ENCODE measurements at regions not wholly inside any gene's neighbourhood (a gene's known extent, or its start where the extent isn't known, plus 50 kb on each side); places are given as distances from the start of the nearest gene placed in this dataset.

DNA sequence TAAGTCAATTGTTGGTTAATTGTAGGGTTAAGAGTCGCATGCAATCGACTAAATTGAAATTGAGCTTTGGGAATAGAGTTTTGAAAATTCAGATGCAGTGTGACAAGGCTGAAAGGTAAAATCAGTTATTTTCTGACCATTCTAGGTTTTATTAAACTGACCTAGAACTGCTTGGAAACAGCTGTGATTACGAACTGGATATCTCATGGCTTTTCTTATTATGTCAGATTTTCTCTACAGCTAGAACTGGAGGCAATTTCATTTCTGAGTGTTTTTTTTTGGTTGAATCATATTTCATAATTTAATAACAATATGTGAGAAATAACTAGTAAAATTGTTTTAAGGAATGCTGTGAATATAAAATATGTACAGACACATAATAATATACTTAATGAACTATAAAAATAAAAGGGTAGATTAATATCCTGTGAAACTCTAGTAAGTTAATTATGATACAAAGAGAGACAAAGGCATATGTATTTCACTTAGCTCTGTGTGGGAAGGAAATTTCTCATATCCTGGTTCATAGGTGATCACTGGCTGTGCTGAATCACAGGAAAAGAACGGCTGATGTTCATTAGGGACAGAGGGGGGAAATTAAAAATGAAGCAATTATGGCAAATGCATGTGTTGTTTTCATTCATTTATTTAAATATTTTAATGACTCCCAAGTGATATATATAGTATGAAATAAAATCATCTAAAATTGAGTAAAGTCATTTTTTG is 403.2 kb downstream of the ZIC1 start:
- H3K27me3 ChIP-seq (ENCODE audit: control insufficient read depth, low read length) = no peaks in the 10 kb centered on the region
- TF ChIP-seq CTCF (IDR thresholded peaks at IDR 0.05; ENCODE audit: low read depth, low read length, poor library complexity, severe bottlenecking) = no peak
- TF ChIP-seq EZH2phosphoT487 (IDR thresholded peaks at IDR 0.05; ENCODE audit: borderline replicate concordance, low read length) = no peak
- no peak overlapping the region for H3K4me3 ChIP-seq (ENCODE audit: low read length)
- no peaks in the 10 kb centered on the region for H3K9me3 ChIP-seq (ENCODE audit: control insufficient read depth, insufficient read depth, low read length)
- no peak overlapping the region for H3K27ac ChIP-seq (ENCODE audit: low read depth, low read length)
- H3K9me2 ChIP-seq (replicated peaks; ENCODE audit: control insufficient read depth, low read length) = no peaks in the 10 kb centered on the region
- no peaks in the 10 kb centered on the region for H4K20me1 ChIP-seq (ENCODE audit: control insufficient read depth, insufficient read depth, low read depth, low read length)
- no peak overlapping the region for H3K4me2 ChIP-seq (ENCODE audit: low read length)
- H3K79me2 ChIP-seq (ENCODE audit: control insufficient read depth, low read length) = no peaks in the 10 kb centered on the region
- no peaks in the 10 kb centered on the region for H3K36me3 ChIP-seq (ENCODE audit: control insufficient read depth, low read length)
- no peaks in the 10 kb centered on the region for H3K4me1 ChIP-seq (ENCODE audit: control insufficient read depth, low read length)
- no peaks in the 10 kb centered on the region for H3F3A ChIP-seq (ENCODE audit: control insufficient read depth, insufficient read depth)

GRCh38 chr3:147813256-147813655 is 404.1 kb downstream of the ZIC1 start:
- no peaks in the 10 kb centered on the region for H4K20me1 ChIP-seq (ENCODE audit: control insufficient read depth, insufficient read depth, low read depth, low read length)
- no peaks in the 10 kb centered on the region for H3F3A ChIP-seq (ENCODE audit: control insufficient read depth, insufficient read depth)
- H3K27me3 ChIP-seq (ENCODE audit: control insufficient read depth, low read length) = no peaks in the 10 kb centered on the region
- TF ChIP-seq EZH2phosphoT487 (IDR thresholded peaks at IDR 0.05; ENCODE audit: borderline replicate concordance, low read length) = no peak
- no peak for TF ChIP-seq CTCF (IDR thresholded peaks at IDR 0.05; ENCODE audit: low read depth, low read length, poor library complexity, severe bottlenecking)
- H3K4me2 ChIP-seq (ENCODE audit: low read length) = no peak overlapping the region
- H3K9me2 ChIP-seq (replicated peaks; ENCODE audit: control insufficient read depth, low read length) = no peaks in the 10 kb centered on the region
- no peak overlapping the region for H3K4me3 ChIP-seq (ENCODE audit: low read length)
- H3K9me3 ChIP-seq (ENCODE audit: control insufficient read depth, insufficient read depth, low read length) = no peaks in the 10 kb centered on the region
- H3K79me2 ChIP-seq (ENCODE audit: control insufficient read depth, low read length) = no peaks in the 10 kb centered on the region
- no peak overlapping the region for H3K27ac ChIP-seq (ENCODE audit: low read depth, low read length)
- no peaks in the 10 kb centered on the region for H3K36me3 ChIP-seq (ENCODE audit: control insufficient read depth, low read length)
- H3K4me1 ChIP-seq (ENCODE audit: control insufficient read depth, low read length) = no peaks in the 10 kb centered on the region

- H3K9me3 ChIP-seq (ENCODE audit: control insufficient read depth, insufficient read depth, low read length) = no peaks in the 10 kb centered on the region
- TF ChIP-seq CTCF (IDR thresholded peaks at IDR 0.05; ENCODE audit: low read depth, low read length, poor library complexity, severe bottlenecking) (no peak), EZH2phosphoT487 (IDR thresholded peaks at IDR 0.05; ENCODE audit: borderline replicate concordance, low read length) (no peak)
- H3K4me3 ChIP-seq (ENCODE audit: low read length) = no peak overlapping the region
- no peak overlapping the region for H3K27ac ChIP-seq (ENCODE audit: low read depth, low read length)
- H3K36me3 ChIP-seq (ENCODE audit: control insufficient read depth, low read length) = no peaks in the 10 kb centered on the region
- no peaks in the 10 kb centered on the region for H3K79me2 ChIP-seq (ENCODE audit: control insufficient read depth, low read length)
- H3F3A ChIP-seq (ENCODE audit: control insufficient read depth, insufficient read depth) = no peaks in the 10 kb centered on the region
- H4K20me1 ChIP-seq (ENCODE audit: control insufficient read depth, insufficient read depth, low read depth, low read length) = no peaks in the 10 kb centered on the region
- no peak overlapping the region for H3K4me2 ChIP-seq (ENCODE audit: low read length)
- H3K27me3 ChIP-seq (ENCODE audit: control insufficient read depth, low read length) = no peaks in the 10 kb centered on the region
- H3K9me2 ChIP-seq (replicated peaks; ENCODE audit: control insufficient read depth, low read length) = no peaks in the 10 kb centered on the region
- H3K4me1 ChIP-seq (ENCODE audit: control insufficient read depth, low read length) = no peaks in the 10 kb centered on the region
Observed at GRCh38 chr3:147816752-147817151, 407.6 kb downstream of the ZIC1 start.
